ENCODE measurements at regions not wholly inside any gene's neighbourhood (a gene's known extent, or its start where the extent isn't known, plus 50 kb on each side); places are given as distances from the start of the nearest gene placed in this dataset.

- 47% methylated on average over 11 of the region's 24 CpGs for WGBS (ENCODE audit: missing lambda C conversion rate)
- FAIRE-seq (no peak), ATAC-seq (no peak), DNase-seq (ENCODE audit: low read depth in 1 of 2, low spot score in 1 of 2) (no peak)
- ChIA-PET CTCF (interaction anchor here (1.4 to 13.3 kb wide), 4 partner anchors 11 to 30 kb away, joined by 3 to 162 read pairs (median 8); no protein-coding TSS in a partner anchor), POLR2A (no interaction called here)
- Histone ChIP-seq H3K27ac (no peak overlapping the region), H3K9me3 (no peaks in the 10 kb centered on the region), H3K4me3 (no peak overlapping the region), H3K4me1 (peaks cover 19% of the 10 kb centered on the region), H3K4me2 (no peak overlapping the region)
- TF ChIP-seq CBX2 (IDR thresholded peaks at IDR 0.05; ENCODE audit: borderline replicate concordance, low read depth) = no peak
- TF ChIP-seq ZSCAN20 (CRISPR knock-in tag; IDR thresholded peaks at IDR 0.05) = no peak
- TF ChIP-seq TP53 (CRISPR knock-in tag; IDR thresholded peaks at IDR 0.05) = no peak
- no peak for TF ChIP-seq MAZ (IDR thresholded peaks at IDR 0.05; ENCODE audit: borderline replicate concordance, low read depth, low read length)
- no peak for TF ChIP-seq NPAS2 (CRISPR knock-in tag; IDR thresholded peaks at IDR 0.05; ENCODE audit: borderline replicate concordance)
- TF ChIP-seq TFCP2L1 (CRISPR knock-in tag; IDR thresholded peaks at IDR 0.05) = no peak
- no peak for TF ChIP-seq MAX (IDR thresholded peaks at IDR 0.05)
- TF ChIP-seq E2F6 (IDR thresholded peaks at IDR 0.05; ENCODE audit: borderline replicate concordance, low read depth) = no peak
- no peak for TF ChIP-seq MYC (IDR thresholded peaks at IDR 0.05; ENCODE audit: borderline replicate concordance, low read length)
- no peak for TF ChIP-seq HDAC2 (IDR thresholded peaks at IDR 0.05)
- no peak for TF ChIP-seq NFE2L2 (conservative IDR thresholded peaks at IDR 0.05; ENCODE audit: low read length)
- no peak for TF ChIP-seq CBX8 (IDR thresholded peaks at IDR 0.05)
- no peak for TF ChIP-seq CEBPB (IDR thresholded peaks at IDR 0.05)
- TF ChIP-seq HMGXB4 (CRISPR knock-in tag; IDR thresholded peaks at IDR 0.05; ENCODE audit: borderline replicate concordance) = no peak
- TF ChIP-seq JUNB (IDR thresholded peaks at IDR 0.05) = no peak
Measured at GRCh38 chr15:31468911-31469785, 142.5 kb downstream of the KLF13 start.

GRCh38 chr15:31469786-31470525 is 143.3 kb downstream of the KLF13 start:
- Histone ChIP-seq H3K4me2 (no peak overlapping the region), H3K27ac (no peak overlapping the region), H3K4me3 (no peak overlapping the region), H3K4me1 (peaks cover 17% of the 10 kb centered on the region), H3K9me3 (no peaks in the 10 kb centered on the region)
- no peak for FAIRE-seq
- TF ChIP-seq RNF2 (IDR thresholded peaks at IDR 0.05; ENCODE audit: borderline replicate concordance, low read depth) = no peak
- TF ChIP-seq FOXS1 (CRISPR knock-in tag; IDR thresholded peaks at IDR 0.05) = no peak
- TF ChIP-seq HOXA7 (CRISPR knock-in tag; IDR thresholded peaks at IDR 0.05) = no peak
- TF ChIP-seq MAZ (IDR thresholded peaks at IDR 0.05; ENCODE audit: borderline replicate concordance, low read depth, low read length) = no peak
- TF ChIP-seq CEBPB (IDR thresholded peaks at IDR 0.05) = no peak
- no peak for TF ChIP-seq MAX (IDR thresholded peaks at IDR 0.05)
- TF ChIP-seq ZNF302 (CRISPR knock-in tag; IDR thresholded peaks at IDR 0.05) = no peak
- no peak for TF ChIP-seq CHD4 (IDR thresholded peaks at IDR 0.05; ENCODE audit: borderline replicate concordance)
- TF ChIP-seq CBX2 (IDR thresholded peaks at IDR 0.05; ENCODE audit: borderline replicate concordance, low read depth) = no peak
- TF ChIP-seq ZSCAN20 (CRISPR knock-in tag; IDR thresholded peaks at IDR 0.05) = no peak
- TF ChIP-seq FOSL2 (IDR thresholded peaks at IDR 0.05) = no peak
- TF ChIP-seq FOSL2 (CRISPR knock-in tag; IDR thresholded peaks at IDR 0.05) = no peak
- no peak for TF ChIP-seq FOSB (CRISPR knock-in tag; IDR thresholded peaks at IDR 0.05)
- no peak for TF ChIP-seq ESRRA (IDR thresholded peaks at IDR 0.05; ENCODE audit: borderline replicate concordance, low read length)
- no peak for TF ChIP-seq ZFP36 (IDR thresholded peaks at IDR 0.05; ENCODE audit: borderline replicate concordance, partially characterized antibody)
- no peak for TF ChIP-seq BHLHE40 (IDR thresholded peaks at IDR 0.05; ENCODE audit: low read depth, low read length)
- no peak for TF ChIP-seq SREBF2 (IDR thresholded peaks at IDR 0.05)
- DNase-seq (ENCODE audit: low read depth in 1 of 2, low spot score in 1 of 2) = no peak
- CTCF ChIA-PET = interaction anchor here (1.2 to 13.3 kb wide), 4 partner anchors 9 to 19 kb away, joined by 3 to 162 read pairs (median 8); no protein-coding TSS in a partner anchor
- ATAC-seq = no peak
- POLR2A ChIA-PET = no interaction called here
- WGBS (ENCODE audit: missing lambda C conversion rate) = 37% methylated on average over 6 of the region's 6 CpGs

Measured in A549 (cell line).